OCI-LY7 (cell line): ENCODE measurements at regions not wholly inside any gene's neighbourhood (a gene's known extent, or its start where the extent isn't known, plus 50 kb on each side); places are given as distances from the start of the nearest gene placed in this dataset.

Experiments
- BruUV-seq: library from RNA; stranded (reverse); fragments of 400-500 nt; replicated peaks from 2 replicates; lab custom pipeline; 2021; lab: Mats Ljungman, UMichigan
- CTCF ChIA-PET: fragments of 300-600 bp; sonication (Branson Sonifier 250); formaldehyde crosslinking; loops from one replicate; lab custom pipeline; 2022; ENCODE audit warnings: antibody characterized with exemption; ENCODE audit not compliant: unreplicated experiment; lab: Charles Lee
- POLR2A ChIA-PET: fragments of 300-600 bp; sonication (Branson Sonifier 250); formaldehyde crosslinking; loops from one replicate; lab custom pipeline; 2022; ENCODE audit warnings: antibody characterized with exemption; lab: Charles Lee
- DNase-seq: peaks from one replicate; pipeline ENCODE4 v3.0.0-alpha.2; 2015; ENCODE audit warnings: low spot score
- H2AFZ ChIP-seq: fragments of 200-600 bp; sonication (generic), shearing (Covaris generic); 2 replicates; pipeline ENCODE4 v1.6.1; 2014; ENCODE audit warnings: mild to moderate bottlenecking, antibody characterized with exemption, low read length, moderate library complexity
- H3K27ac ChIP-seq: fragments of 200-600 bp; sonication (generic); 2 replicates; pipeline ENCODE4 v1.5.1; 2014; ENCODE audit warnings: mixed run types, low read depth, mild to moderate bottlenecking, moderate library complexity, low read length, inconsistent platforms; ENCODE audit not compliant: poor library complexity, severe bottlenecking
- H3K36me3 ChIP-seq: fragments of 200-600 bp; sonication (generic); 2 replicates; pipeline ENCODE4 v1.6.1; 2014; ENCODE audit warnings: mild to moderate bottlenecking, antibody characterized with exemption, low read length, moderate library complexity, mixed read lengths; ENCODE audit not compliant: insufficient read depth
- H3K4me1 ChIP-seq: fragments of 200-600 bp; sonication (generic); 2 replicates; pipeline ENCODE4 v1.5.1; 2014; ENCODE audit warnings: mild to moderate bottlenecking, low read length; ENCODE audit not compliant: insufficient read depth, poor library complexity, severe bottlenecking
- H3K4me2 ChIP-seq: fragments of 200-600 bp; sonication (generic); 2 replicates; pipeline ENCODE4 v1.6.1; 2014; ENCODE audit warnings: mild to moderate bottlenecking, low read length
- H3K4me3 ChIP-seq: fragments of 200-600 bp; sonication (generic); 2 replicates; pipeline ENCODE4 v1.5.1; 2014; ENCODE audit warnings: mild to moderate bottlenecking, low read depth, low read length; ENCODE audit not compliant: poor library complexity, severe bottlenecking
- H3K79me2 ChIP-seq: fragments of 200-600 bp; sonication (generic); 2 replicates; pipeline ENCODE4 v1.6.1; 2016; ENCODE audit warnings: low read depth, mild to moderate bottlenecking, low read length, moderate library complexity, mixed read lengths; ENCODE audit not compliant: insufficient read depth
- H3K9me2 ChIP-seq: fragments of 200-600 bp; sonication (generic); 2 replicates; pipeline ENCODE4 v1.6.1; 2016; ENCODE audit warnings: mild to moderate bottlenecking, low read length, mixed read lengths; ENCODE audit not compliant: insufficient read depth
- H3K9me3 ChIP-seq: fragments of 200-600 bp; sonication (generic); 2 replicates; pipeline ENCODE4 v1.6.1; 2014; ENCODE audit warnings: mild to moderate bottlenecking, mixed run types, low read length, mixed read lengths
- H4K20me1 ChIP-seq: fragments of 200-600 bp; sonication (generic); 2 replicates; pipeline ENCODE4 v1.6.1; 2014; ENCODE audit warnings: mild to moderate bottlenecking, antibody characterized with exemption, low read length, moderate library complexity, mixed read lengths; ENCODE audit not compliant: insufficient read depth
- EZH2phosphoT487 ChIP-seq: fragments of 200-600 bp; sonication (generic); IDR thresholded peaks from 2 replicates; pipeline ENCODE4 v1.6.1; 2018; ENCODE audit warnings: low read depth, borderline replicate concordance, mild to moderate bottlenecking, mixed run types, antibody characterized with exemption, low read length, moderate library complexity, mixed read lengths
- intact Hi-C: fragments of 100-400 bp; cut with micrococcal nuclease; formaldehyde crosslinking; loops from one replicate; pipeline ENCODE4 v1.10.0; 2022; ENCODE audit not compliant: unreplicated experiment
- TF ChIP-seq, protein P1 (sequence below): fragments of 200-600 bp; sonication (generic); conservative IDR thresholded peaks from 2 replicates; pipeline ENCODE4 v1.5.1; 2014; ENCODE audit warnings: mild to moderate bottlenecking, antibody characterized with exemption, low read length, moderate library complexity, mixed read lengths

DNA sequence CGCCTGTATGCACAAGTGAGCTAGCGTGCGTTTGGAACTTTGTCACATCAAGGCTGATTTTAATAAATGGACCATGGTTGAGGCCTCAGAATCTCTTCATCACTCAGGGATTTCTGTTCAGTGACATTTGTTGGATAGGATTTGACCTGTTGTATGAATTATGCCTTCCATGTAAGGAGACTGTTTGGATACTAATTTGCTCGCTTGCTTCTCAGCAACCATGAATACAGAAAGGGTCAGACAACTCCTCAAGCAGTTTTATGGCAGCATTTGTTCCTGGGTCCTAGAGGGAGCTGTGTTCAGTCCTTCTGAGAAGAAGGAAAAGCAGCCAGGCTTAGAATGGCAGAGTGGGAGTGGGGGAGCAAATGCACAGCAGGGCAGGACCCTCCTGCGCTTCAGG, 269.7 kb upstream of the LCORL start:
- Histone ChIP-seq H3K4me1 (no peaks in the 10 kb centered on the region), H3K9me2 (no peaks in the 10 kb centered on the region), H3K9me3 (no peaks in the 10 kb centered on the region), H3K27ac (no peak overlapping the region), H4K20me1 (no peaks in the 10 kb centered on the region), H3K4me3 (no peak overlapping the region), H3K79me2 (no peaks in the 10 kb centered on the region), H2AFZ (no peak overlapping the region), H3K36me3 (no peaks in the 10 kb centered on the region), H3K4me2 (no peak overlapping the region)
- CTCF ChIA-PET, result no interaction called here
- POLR2A ChIA-PET, result no interaction called here
- intact Hi-C loops, result no loop called here
- no peak for DNase-seq
- TF ChIP-seq EZH2phosphoT487, result no peak
- TF ChIP-seq, protein P1, sequence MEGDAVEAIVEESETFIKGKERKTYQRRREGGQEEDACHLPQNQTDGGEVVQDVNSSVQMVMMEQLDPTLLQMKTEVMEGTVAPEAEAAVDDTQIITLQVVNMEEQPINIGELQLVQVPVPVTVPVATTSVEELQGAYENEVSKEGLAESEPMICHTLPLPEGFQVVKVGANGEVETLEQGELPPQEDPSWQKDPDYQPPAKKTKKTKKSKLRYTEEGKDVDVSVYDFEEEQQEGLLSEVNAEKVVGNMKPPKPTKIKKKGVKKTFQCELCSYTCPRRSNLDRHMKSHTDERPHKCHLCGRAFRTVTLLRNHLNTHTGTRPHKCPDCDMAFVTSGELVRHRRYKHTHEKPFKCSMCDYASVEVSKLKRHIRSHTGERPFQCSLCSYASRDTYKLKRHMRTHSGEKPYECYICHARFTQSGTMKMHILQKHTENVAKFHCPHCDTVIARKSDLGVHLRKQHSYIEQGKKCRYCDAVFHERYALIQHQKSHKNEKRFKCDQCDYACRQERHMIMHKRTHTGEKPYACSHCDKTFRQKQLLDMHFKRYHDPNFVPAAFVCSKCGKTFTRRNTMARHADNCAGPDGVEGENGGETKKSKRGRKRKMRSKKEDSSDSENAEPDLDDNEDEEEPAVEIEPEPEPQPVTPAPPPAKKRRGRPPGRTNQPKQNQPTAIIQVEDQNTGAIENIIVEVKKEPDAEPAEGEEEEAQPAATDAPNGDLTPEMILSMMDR, result no peak
- BruUV-seq, result no TSS peak

DNA sequence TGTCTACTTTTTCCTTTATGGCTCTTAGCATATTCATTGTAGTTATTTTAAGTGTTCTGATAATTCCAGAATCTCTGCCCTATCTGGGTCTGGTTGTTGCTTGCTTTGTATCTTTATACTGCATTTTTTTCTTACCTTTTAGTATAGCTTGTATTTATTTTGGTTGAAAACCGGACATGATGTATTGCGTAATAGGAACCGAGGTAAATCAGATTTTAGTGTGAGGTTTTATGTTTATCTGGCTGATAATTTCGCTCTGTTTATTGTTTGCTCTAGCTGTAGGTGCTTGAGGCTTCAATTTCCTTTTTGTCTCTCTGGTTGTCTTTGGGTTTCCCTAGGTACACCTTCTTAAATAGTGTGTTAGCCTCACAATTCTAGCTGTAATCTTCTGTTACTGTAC, 263.8 kb upstream of the LCORL start:
- Histone ChIP-seq H3K4me1 (no peaks in the 10 kb centered on the region), H3K36me3 (no peaks in the 10 kb centered on the region), H3K4me3 (no peak overlapping the region), H4K20me1 (no peaks in the 10 kb centered on the region), H3K27ac (no peak overlapping the region), H3K4me2 (no peak overlapping the region), H2AFZ (no peak overlapping the region), H3K9me2 (no peaks in the 10 kb centered on the region), H3K79me2 (no peaks in the 10 kb centered on the region), H3K9me3 (no peaks in the 10 kb centered on the region)
- BruUV-seq, result no TSS peak
- ChIA-PET POLR2A (interaction anchor here (0.5 to 1.0 kb wide), 3 partner anchors 8 to 151 kb away, joined by 3 read pairs; no protein-coding TSS in a partner anchor), CTCF (interaction anchor here (1.1 kb wide), 1 partner anchor 11 kb away, joined by 3 read pairs; no protein-coding TSS in a partner anchor)
- no peak for TF ChIP-seq EZH2phosphoT487
- TF ChIP-seq, protein P1, result no peak
- DNase-seq, result no peak
- intact Hi-C loops, result no loop called here

DNA sequence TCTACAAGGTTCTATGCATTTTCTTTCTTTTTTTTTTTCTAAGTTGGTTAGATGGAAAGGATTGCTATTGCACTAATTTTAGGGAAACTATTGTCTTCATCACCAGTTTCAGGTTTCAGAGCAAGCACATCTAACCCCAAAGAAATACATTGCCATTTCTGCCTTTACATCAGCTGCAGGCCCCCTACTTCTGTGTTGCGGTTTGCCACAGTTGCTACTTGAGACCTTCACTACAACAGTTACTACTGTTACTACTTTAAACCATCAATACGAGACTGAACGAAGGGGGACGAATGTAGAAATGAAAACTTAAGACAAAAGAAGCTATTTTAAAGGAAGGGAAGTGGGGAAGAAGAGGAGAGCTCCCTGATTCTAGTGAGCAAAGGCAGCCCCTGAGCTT, 256.7 kb upstream of the LCORL start:
- Histone ChIP-seq H3K4me2 (no peak overlapping the region), H3K9me2 (no peaks in the 10 kb centered on the region), H2AFZ (no peak overlapping the region), H3K79me2 (no peaks in the 10 kb centered on the region), H3K27ac (no peak overlapping the region), H3K36me3 (no peaks in the 10 kb centered on the region), H4K20me1 (no peaks in the 10 kb centered on the region), H3K4me1 (no peaks in the 10 kb centered on the region), H3K9me3 (no peaks in the 10 kb centered on the region), H3K4me3 (no peak overlapping the region)
- intact Hi-C loops, result no loop called here
- TF ChIP-seq EZH2phosphoT487, result no peak
- TF ChIP-seq, protein P1, result no peak
- ChIA-PET CTCF (no interaction called here), POLR2A (no interaction called here)
- DNase-seq, result no peak
- no TSS peak for BruUV-seq
